SK-N-SH (cell line): ENCODE measurements at regions not wholly inside any gene's neighbourhood (a gene's known extent, or its start where the extent isn't known, plus 50 kb on each side); places are given as distances from the start of the nearest gene placed in this dataset.

Experiments used
- CTCF ChIA-PET: fragments of 300-600, 350-600 bp; formaldehyde crosslinking; extraction: SDS; loops from one replicate; lab custom pipeline; 2021; lab: Yijun Ruan, JAX
- POLR2A ChIA-PET: fragments of 350-600 bp; sonication (Branson Sonifier 250); formaldehyde crosslinking; extraction: SDS; loops from one replicate; lab custom pipeline; 2020; ENCODE audit warnings: antibody characterized with exemption, inconsistent platforms; lab: Yijun Ruan, JAX
- DNase-seq: peaks from one replicate; pipeline ENCODE4 v3.0.0; 2012
- H2AFZ ChIP-seq: fragments of 200-600 bp; sonication (generic); 2 replicates; pipeline ENCODE4 v1.8.1; 2016; ENCODE audit warnings: antibody characterized with exemption, mild to moderate bottlenecking, low read depth
- H3F3A ChIP-seq: fragments of 200-600 bp; sonication (generic); replicated peaks from 2 replicates; pipeline ENCODE3; 2016; ENCODE audit warnings: antibody characterized with exemption, mild to moderate bottlenecking; ENCODE audit not compliant: insufficient read depth
- H3K27ac ChIP-seq, 2 experiments: fragments of 200-500 bp in 1 of 2; fragments of 200-600 bp in 1 of 2; sonication (Bioruptor generic) in 1 of 2; sonication (generic), shearing (Covaris generic) in 1 of 2; 2 replicates each; pipeline versions ENCODE4 v1.5.1 to v1.6.1; 2014 to 2016; ENCODE audit warnings: low read depth in 2 of 2, inconsistent platforms in 1 of 2, low read length in 1 of 2, mild to moderate bottlenecking in 1 of 2, mixed read lengths in 1 of 2
- H3K27me3 ChIP-seq: fragments of 200-600 bp; sonication (generic), shearing (Covaris generic); 2 replicates; pipeline ENCODE4 v1.6.1; 2016; ENCODE audit warnings: mixed run types; ENCODE audit not compliant: insufficient read depth
- H3K36me3 ChIP-seq, 2 experiments: fragments of 200-500 bp in 1 of 2; fragments of 200-600 bp in 1 of 2; sonication (Bioruptor generic) in 1 of 2; sonication (generic) in 1 of 2; replicated peaks in 1 of 2; 2 replicates each; pipeline versions ENCODE3 to v1.5.1; 2014 to 2016; ENCODE audit warnings: low read length in 1 of 2, mild to moderate bottlenecking in 1 of 2; ENCODE audit not compliant: insufficient read depth in 2 of 2, control insufficient read depth in 1 of 2
- H3K4me1 ChIP-seq, 2 experiments: fragments of 200-500 bp in 1 of 2; fragments of 200-600 bp in 1 of 2; sonication (Bioruptor generic) in 1 of 2; sonication (generic), shearing (Covaris generic) in 1 of 2; 2 replicates each; pipeline versions ENCODE4 v1.5.1 to v1.6.1; 2014 to 2016; ENCODE audit warnings: low read depth in 1 of 2, low read length in 1 of 2, mixed run types in 1 of 2; ENCODE audit not compliant: insufficient read depth in 2 of 2, control insufficient read depth in 1 of 2
- H3K4me2 ChIP-seq: fragments of 200-600 bp; sonication (generic), shearing (Covaris generic); 2 replicates; pipeline ENCODE4 v1.6.1; 2017; ENCODE audit warnings: mixed run types
- H3K4me3 ChIP-seq, 2 experiments: fragments of 200-500 bp in 1 of 2; fragments of 200-600 bp in 1 of 2; sonication (Bioruptor generic) in 1 of 2; sonication (generic), shearing (Covaris generic) in 1 of 2; 2 replicates each; pipeline versions ENCODE4 v1.5.1 to v1.8.1; 2014 to 2016; ENCODE audit warnings: low read depth in 2 of 2, inconsistent platforms in 1 of 2, low read length in 1 of 2, mild to moderate bottlenecking in 1 of 2, mixed read lengths in 1 of 2, moderate library complexity in 1 of 2
- H3K79me2 ChIP-seq: fragments of 200-600 bp; sonication (generic); 2 replicates; pipeline ENCODE4 v1.8.1; 2017; ENCODE audit warnings: mild to moderate bottlenecking; ENCODE audit not compliant: insufficient read depth
- H3K9ac ChIP-seq: fragments of 200-600 bp; sonication (generic); 2 replicates; pipeline ENCODE4 v1.6.1; 2017; ENCODE audit warnings: mixed run types
- H3K9me2 ChIP-seq: fragments of 200-600 bp; sonication (generic); 2 replicates; pipeline ENCODE4 v1.6.1; 2017; ENCODE audit warnings: mixed run types
- H3K9me3 ChIP-seq: fragments of 200-600 bp; sonication (generic); 2 replicates; pipeline ENCODE4 v1.6.1; 2017; ENCODE audit warnings: mixed run types, mild to moderate bottlenecking, moderate library complexity
- H4K20me1 ChIP-seq: fragments of 200-600 bp; sonication (generic); 2 replicates; pipeline ENCODE4 v1.6.1; 2017; ENCODE audit warnings: mild to moderate bottlenecking, mixed run types; ENCODE audit not compliant: insufficient read depth
- CHD2 ChIP-seq: fragments of 150-350 bp; IDR thresholded peaks from 2 replicates; pipeline ENCODE4 v1.6.1; 2018; ENCODE audit warnings: low read length; ENCODE audit not compliant: partially characterized antibody
- CTCF ChIP-seq: fragments of 200-600 bp; sonication (generic); IDR thresholded peaks from 2 replicates; pipeline ENCODE4 v1.6.1; 2017; ENCODE audit warnings: antibody characterized with exemption, mild to moderate bottlenecking, moderate library complexity
- EZH2phosphoT487 ChIP-seq: fragments of 200-600 bp; sonication (generic); IDR thresholded peaks from 2 replicates; pipeline ENCODE4 v1.6.1; 2017; ENCODE audit warnings: low read depth, mixed run types, mild to moderate bottlenecking, antibody characterized with exemption, moderate library complexity, borderline replicate concordance
- FOXJ3 ChIP-seq: sonication (generic); formaldehyde crosslinking; IDR thresholded peaks from 2 replicates; pipeline ENCODE4 v1.5.1; 2020; ENCODE audit warnings: mild to moderate bottlenecking, missing genetic modification reagents
- GATA2 ChIP-seq: sonication (generic); formaldehyde crosslinking; IDR thresholded peaks from 2 replicates; pipeline ENCODE4 v1.5.0; 2020; ENCODE audit warnings: mild to moderate bottlenecking, missing genetic modification reagents
- JUND ChIP-seq: IDR thresholded peaks from 2 replicates; pipeline ENCODE4 v1.4.0; 2012
- NFIC ChIP-seq: IDR thresholded peaks from 2 replicates; pipeline ENCODE4 v1.4.0; 2012; ENCODE audit warnings: borderline replicate concordance
- RAD21 ChIP-seq: IDR thresholded peaks from 2 replicates; pipeline ENCODE4 v1.6.1; 2012; ENCODE audit warnings: mild to moderate bottlenecking, low read length
- RCOR1 ChIP-seq: fragments of 150-350 bp; IDR thresholded peaks from 2 replicates; pipeline ENCODE4 v1.6.1; 2017; ENCODE audit warnings: antibody characterized with exemption, low read length
- RFX5 ChIP-seq: IDR thresholded peaks from 2 replicates; pipeline ENCODE4 v1.6.1; 2012; ENCODE audit warnings: mild to moderate bottlenecking, improper control_type of control experiment, low read length
- SIN3A ChIP-seq: IDR thresholded peaks from 2 replicates; pipeline ENCODE4 v1.6.1; 2012; ENCODE audit warnings: low read depth, mild to moderate bottlenecking, low read length, moderate library complexity, borderline replicate concordance
- SMC3 ChIP-seq: IDR thresholded peaks from 2 replicates; pipeline ENCODE4 v1.6.1; 2012; ENCODE audit warnings: low read depth, low read length, improper control_type of control experiment
- YY1 ChIP-seq: IDR thresholded peaks from 2 replicates; pipeline ENCODE4 v1.4.0; 2012; ENCODE audit warnings: low read depth, mild to moderate bottlenecking
- ZBTB33 ChIP-seq: IDR thresholded peaks from 2 replicates; pipeline ENCODE4 v1.4.0; 2012; ENCODE audit warnings: low read depth, borderline replicate concordance
- WGBS: methylation state at CpG from one replicate; pipeline ENCODE4 v1.1.6; 2017; ENCODE audit warnings: low lambda C conversion rate; 5-methylcytosine and 5-hydroxymethylcytosine counted together
- TF ChIP-seq, protein P1 (sequence below): fragments of 150-350 bp; IDR thresholded peaks from 2 replicates; pipeline ENCODE4 v1.6.1; 2016; ENCODE audit warnings: mild to moderate bottlenecking, low read depth, low read length

- CTCF ChIA-PET = no interaction called here
- no peaks in the 10 kb centered on the region for H4K20me1 ChIP-seq
Observed at GRCh38 chr5:89755024-89755423, 654.5 kb downstream of the CETN3 start.

GRCh38 chr5:89735082-89735481 lies 674.5 kb downstream of the CETN3 start:
- POLR2A ChIA-PET = no interaction called here
- Histone ChIP-seq H3K4me1 (no peaks in the 10 kb centered on the region), H2AFZ (no peak overlapping the region), H4K20me1 (no peaks in the 10 kb centered on the region), H3K9me2 (no peaks in the 10 kb centered on the region), H3K9me3 (no peaks in the 10 kb centered on the region), H3K4me2 (no peak overlapping the region), H3K27me3 (no peaks in the 10 kb centered on the region), H3F3A (no peaks in the 10 kb centered on the region), H3K79me2 (no peaks in the 10 kb centered on the region; the same call in 1 of the 2 replicates), H3K4me3 (no peak overlapping the region), H3K36me3 (no peaks in the 10 kb centered on the region), H3K9ac (no peak overlapping the region), H3K27ac (no peak overlapping the region)
- WGBS = 41% methylated on average over 2 of the region's 2 CpGs
- DNase-seq = no peak
- CTCF ChIA-PET = no interaction called here
- TF ChIP-seq RCOR1 = no peak
- TF ChIP-seq CHD2 = no peak
- TF ChIP-seq NFIC = no peak
- TF ChIP-seq CTCF = no peak
- no peak for TF ChIP-seq YY1
- TF ChIP-seq FOXJ3 (CRISPR knock-in tag) = no peak
- TF ChIP-seq EZH2phosphoT487 = no peak
- no peak for TF ChIP-seq JUND
- no peak for TF ChIP-seq GATA2 (CRISPR knock-in tag)
- TF ChIP-seq SMC3 = no peak
- TF ChIP-seq RAD21 = no peak

More at GRCh38 chr5:89755024-89755423, 654.5 kb downstream of the CETN3 start:
- Histone ChIP-seq H3F3A (no peaks in the 10 kb centered on the region), H3K36me3 (no peaks in the 10 kb centered on the region), H3K9me3 (no peaks in the 10 kb centered on the region), H3K4me1 (no peaks in the 10 kb centered on the region; a peak in 1 of 4 replicates), H3K9ac (no peak overlapping the region), H3K79me2 (no peaks in the 10 kb centered on the region), H3K4me3 (no peak overlapping the region), H2AFZ (no peak overlapping the region), H3K27me3 (no peaks in the 10 kb centered on the region), H3K4me2 (no peak overlapping the region), H3K27ac (no peak overlapping the region), H3K9me2 (no peaks in the 10 kb centered on the region)
- no peak for TF ChIP-seq YY1
- no peak for TF ChIP-seq RFX5
- TF ChIP-seq, protein P1, sequence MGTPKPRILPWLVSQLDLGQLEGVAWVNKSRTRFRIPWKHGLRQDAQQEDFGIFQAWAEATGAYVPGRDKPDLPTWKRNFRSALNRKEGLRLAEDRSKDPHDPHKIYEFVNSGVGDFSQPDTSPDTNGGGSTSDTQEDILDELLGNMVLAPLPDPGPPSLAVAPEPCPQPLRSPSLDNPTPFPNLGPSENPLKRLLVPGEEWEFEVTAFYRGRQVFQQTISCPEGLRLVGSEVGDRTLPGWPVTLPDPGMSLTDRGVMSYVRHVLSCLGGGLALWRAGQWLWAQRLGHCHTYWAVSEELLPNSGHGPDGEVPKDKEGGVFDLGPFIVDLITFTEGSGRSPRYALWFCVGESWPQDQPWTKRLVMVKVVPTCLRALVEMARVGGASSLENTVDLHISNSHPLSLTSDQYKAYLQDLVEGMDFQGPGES = no peak
- no peak for TF ChIP-seq SIN3A
- no peak for TF ChIP-seq GATA2 (CRISPR knock-in tag)
- TF ChIP-seq ZBTB33 = no peak
- no peak for TF ChIP-seq FOXJ3 (CRISPR knock-in tag)
- POLR2A ChIA-PET = no interaction called here
- 50% methylated on average over 2 of the region's 2 CpGs for WGBS
- no peak for DNase-seq
